ENCODE measurements at regions not wholly inside any gene's neighbourhood (a gene's known extent, or its start where the extent isn't known, plus 50 kb on each side); places are given as distances from the start of the nearest gene placed in this dataset.
"Not testable (repeated sequence)": the region's sequence is repeated elsewhere in the genome, so short reads cannot be mapped to it uniquely, and the experiment has no call there.

DNA sequence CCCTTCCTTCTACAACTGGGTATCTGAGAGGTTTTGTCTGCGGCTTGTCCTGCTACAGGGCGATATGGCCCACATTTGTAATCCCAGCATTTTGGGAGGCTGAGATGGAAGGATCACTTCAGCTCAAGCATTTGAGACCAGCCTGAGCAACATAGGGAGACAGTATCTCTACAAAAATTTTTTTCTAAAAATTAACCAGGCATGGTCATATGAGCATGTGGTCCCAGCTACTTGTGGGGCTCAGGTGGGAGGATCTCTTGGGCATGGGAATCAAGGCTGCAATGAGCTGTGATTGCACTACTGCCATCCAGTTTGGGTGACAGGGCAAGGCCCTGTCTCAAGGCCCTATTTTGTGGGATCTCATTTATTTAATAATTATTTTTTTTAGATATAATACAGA lies 420.6 kb upstream of the PABPC4L start:
- Histone ChIP-seq H3K4me3 (ENCODE audit: low read depth, low read length) (no peak overlapping the region), H3K27ac (no peak overlapping the region), H3K27me3 (replicated peaks) (no peaks in the 10 kb centered on the region), H3K36me3 (replicated peaks) (no peaks in the 10 kb centered on the region)
- in situ Hi-C loops (cut with HindIII; ENCODE audit: low pct_ligation_motif_present, low sequenced_read_pairs): no loop called here
- TF ChIP-seq, protein P1, sequence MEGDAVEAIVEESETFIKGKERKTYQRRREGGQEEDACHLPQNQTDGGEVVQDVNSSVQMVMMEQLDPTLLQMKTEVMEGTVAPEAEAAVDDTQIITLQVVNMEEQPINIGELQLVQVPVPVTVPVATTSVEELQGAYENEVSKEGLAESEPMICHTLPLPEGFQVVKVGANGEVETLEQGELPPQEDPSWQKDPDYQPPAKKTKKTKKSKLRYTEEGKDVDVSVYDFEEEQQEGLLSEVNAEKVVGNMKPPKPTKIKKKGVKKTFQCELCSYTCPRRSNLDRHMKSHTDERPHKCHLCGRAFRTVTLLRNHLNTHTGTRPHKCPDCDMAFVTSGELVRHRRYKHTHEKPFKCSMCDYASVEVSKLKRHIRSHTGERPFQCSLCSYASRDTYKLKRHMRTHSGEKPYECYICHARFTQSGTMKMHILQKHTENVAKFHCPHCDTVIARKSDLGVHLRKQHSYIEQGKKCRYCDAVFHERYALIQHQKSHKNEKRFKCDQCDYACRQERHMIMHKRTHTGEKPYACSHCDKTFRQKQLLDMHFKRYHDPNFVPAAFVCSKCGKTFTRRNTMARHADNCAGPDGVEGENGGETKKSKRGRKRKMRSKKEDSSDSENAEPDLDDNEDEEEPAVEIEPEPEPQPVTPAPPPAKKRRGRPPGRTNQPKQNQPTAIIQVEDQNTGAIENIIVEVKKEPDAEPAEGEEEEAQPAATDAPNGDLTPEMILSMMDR (IDR thresholded peaks at IDR 0.05; ENCODE audit: low read depth, low read length, missing control alignments): no peak
- DNase-seq: no peak

DNA sequence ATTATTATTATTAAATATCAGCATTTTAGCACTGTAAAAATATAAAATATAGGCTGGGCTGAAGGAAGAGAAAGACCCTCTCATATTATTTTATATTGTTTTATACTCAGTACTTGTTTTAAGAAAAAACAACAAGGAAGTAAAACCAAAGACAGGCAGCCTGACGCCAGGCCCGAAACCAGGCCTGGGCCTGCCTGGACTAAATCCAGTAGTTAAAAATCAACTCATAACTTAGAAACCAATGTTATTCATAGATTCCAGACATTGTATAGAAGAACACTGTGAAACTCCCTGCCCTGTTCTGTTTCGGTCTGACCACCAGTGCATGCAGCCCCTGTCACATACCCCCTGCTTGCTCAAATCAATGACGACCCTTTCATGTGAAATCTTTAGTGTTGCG lies 420.1 kb upstream of the PABPC4L start:
- DNase-seq; H3K4me3 ChIP-seq (ENCODE audit: low read depth, low read length); H3K27ac ChIP-seq; H3K36me3 ChIP-seq (replicated peaks); in situ Hi-C loops (cut with HindIII; ENCODE audit: low pct_ligation_motif_present, low sequenced_read_pairs); H3K27me3 ChIP-seq (replicated peaks): not testable (repeated sequence)

DNA sequence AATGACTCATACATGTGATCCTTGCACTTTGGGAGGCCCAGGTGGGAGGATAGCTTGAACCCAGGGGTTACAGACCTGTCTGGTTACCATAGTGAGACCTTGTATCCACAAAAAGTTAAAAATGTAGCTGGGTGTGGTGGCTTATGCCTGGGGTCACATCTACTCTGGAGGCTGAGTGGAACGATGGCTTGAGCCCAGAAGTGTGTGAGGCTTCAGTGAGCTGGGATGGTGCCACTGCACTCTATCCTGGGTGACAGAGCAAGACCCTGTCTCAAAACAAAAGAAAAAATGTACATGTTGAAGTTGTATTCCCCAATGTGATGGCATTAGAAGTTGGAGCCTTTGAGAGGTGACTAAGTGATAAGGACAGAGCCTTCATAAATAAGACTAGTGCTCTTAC lies 409.4 kb upstream of the PABPC4L start:
- in situ Hi-C loops (cut with HindIII; ENCODE audit: low pct_ligation_motif_present, low sequenced_read_pairs): no loop called here
- no peak for DNase-seq
- TF ChIP-seq, protein P1 (IDR thresholded peaks at IDR 0.05; ENCODE audit: low read depth, low read length, missing control alignments): no peak

DNA sequence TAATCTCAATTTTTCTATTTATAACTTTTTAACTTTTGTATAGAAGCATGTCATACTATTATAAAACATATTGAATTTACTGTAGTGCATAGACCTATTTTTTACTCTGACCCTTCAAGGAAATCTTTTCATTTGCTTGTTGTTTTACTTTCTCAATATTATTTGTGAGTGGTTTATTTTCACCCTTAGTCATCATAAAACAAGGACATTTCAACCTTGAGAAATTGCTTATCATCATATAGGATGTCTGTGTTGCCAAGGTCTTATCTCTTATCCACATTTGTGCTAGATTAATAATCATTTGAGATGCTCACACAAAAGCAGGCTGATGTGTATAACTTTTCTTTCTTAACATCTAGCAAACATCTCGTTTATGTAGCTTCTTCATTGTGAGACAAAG lies 408.6 kb upstream of the PABPC4L start:
- no peak overlapping the region for H3K4me3 ChIP-seq (ENCODE audit: low read depth, low read length)
- no peaks in the 10 kb centered on the region for H3K27me3 ChIP-seq (replicated peaks)
- H3K27ac ChIP-seq: no peak overlapping the region
- no peaks in the 10 kb centered on the region for H3K36me3 ChIP-seq (replicated peaks)
- in situ Hi-C loops (cut with HindIII; ENCODE audit: low pct_ligation_motif_present, low sequenced_read_pairs): no loop called here
- no peak for DNase-seq
- TF ChIP-seq, protein P1 (IDR thresholded peaks at IDR 0.05; ENCODE audit: low read depth, low read length, missing control alignments): no peak

More for the DNA sequence above, 409.4 kb upstream of the PABPC4L start:
- H3K36me3 ChIP-seq (replicated peaks): no peaks in the 10 kb centered on the region
- H3K27ac ChIP-seq: no peak overlapping the region
- no peaks in the 10 kb centered on the region for H3K27me3 ChIP-seq (replicated peaks)
- H3K4me3 ChIP-seq (ENCODE audit: low read depth, low read length): no peak overlapping the region

DNA sequence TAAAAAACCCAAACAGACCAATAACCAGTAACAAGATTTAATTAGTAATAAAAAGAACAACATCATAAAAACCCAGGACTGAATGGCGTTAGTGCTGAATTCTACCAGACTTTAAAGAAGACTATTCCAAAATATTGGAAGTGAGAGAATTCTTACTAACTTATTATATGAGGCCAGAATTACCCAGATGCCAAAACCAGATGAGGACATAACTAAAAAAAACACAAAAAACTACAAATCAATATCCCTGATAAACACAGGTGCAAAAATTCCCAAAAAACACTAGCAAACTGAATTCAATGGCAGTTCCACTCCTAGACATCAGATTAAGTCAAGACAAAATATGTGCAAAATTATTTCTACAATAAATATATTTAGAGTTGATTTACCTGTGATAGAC lies 400.1 kb upstream of the PABPC4L start:
- no peak overlapping the region for H3K27ac ChIP-seq
- H3K36me3 ChIP-seq (replicated peaks): no peaks in the 10 kb centered on the region
- TF ChIP-seq, protein P1 (IDR thresholded peaks at IDR 0.05; ENCODE audit: low read depth, low read length, missing control alignments): no peak
- no peak overlapping the region for H3K4me3 ChIP-seq (ENCODE audit: low read depth, low read length)
- no peaks in the 10 kb centered on the region for H3K27me3 ChIP-seq (replicated peaks)
- DNase-seq: no peak
- in situ Hi-C loops (cut with HindIII; ENCODE audit: low pct_ligation_motif_present, low sequenced_read_pairs): no loop called here

DNA sequence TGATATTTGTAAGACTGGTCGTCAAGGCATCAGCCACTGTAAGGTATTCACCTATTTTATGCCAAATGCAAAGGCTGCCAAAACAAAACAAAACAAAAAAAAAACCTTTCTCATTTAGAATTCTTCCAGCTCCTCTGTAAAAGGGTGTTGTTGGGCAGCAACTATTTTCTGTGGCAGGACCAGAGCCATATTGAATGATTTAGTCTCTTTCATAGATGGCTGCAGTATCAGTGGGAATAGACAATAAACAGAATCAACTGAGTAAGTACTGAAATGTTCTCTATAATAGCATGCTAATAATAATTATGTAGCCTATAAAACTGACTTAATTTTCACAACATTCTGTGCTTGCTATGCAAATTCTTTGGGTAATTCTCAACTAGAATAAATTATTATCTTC lies 389.7 kb upstream of the PABPC4L start:
- in situ Hi-C loops (cut with HindIII; ENCODE audit: low pct_ligation_motif_present, low sequenced_read_pairs): no loop called here
- H3K4me3 ChIP-seq (ENCODE audit: low read depth, low read length): no peak overlapping the region
- DNase-seq: no peak
- TF ChIP-seq, protein P1 (IDR thresholded peaks at IDR 0.05; ENCODE audit: low read depth, low read length, missing control alignments): no peak
- no peaks in the 10 kb centered on the region for H3K27me3 ChIP-seq (replicated peaks)
- H3K36me3 ChIP-seq (replicated peaks): no peaks in the 10 kb centered on the region
- no peak overlapping the region for H3K27ac ChIP-seq
